Ureter (tissue), 1 donor: ENCODE measurements at regions not wholly inside any gene's neighbourhood (a gene's known extent, or its start where the extent isn't known, plus 50 kb on each side); places are given as distances from the start of the nearest gene placed in this dataset.

Experiments used
- DNase-seq: peaks from one replicate; pipeline ENCODE4 v3.0.0-alpha.2; 2020; ENCODE audit warnings: low spot score
- donor health status: DM: yes; HTN: yes; CAD: no.

- no peak for DNase-seq
Measured at GRCh38 chr13:77480066-77480465, 55.4 kb upstream of the SCEL start.

- DNase-seq = no peak
Measured at GRCh38 chr13:77479326-77479725, 56.2 kb upstream of the SCEL start.

- DNase-seq = no peak
Measured at GRCh38 chr13:77477299-77477848, 58.1 kb upstream of the SCEL start.

GRCh38 chr13:77476456-77476855 lies 59.0 kb upstream of the SCEL start:
- no peak for DNase-seq

- DNase-seq = no peak
Measured at GRCh38 chr13:77475345-77476084, 60.0 kb upstream of the SCEL start.

DNA sequence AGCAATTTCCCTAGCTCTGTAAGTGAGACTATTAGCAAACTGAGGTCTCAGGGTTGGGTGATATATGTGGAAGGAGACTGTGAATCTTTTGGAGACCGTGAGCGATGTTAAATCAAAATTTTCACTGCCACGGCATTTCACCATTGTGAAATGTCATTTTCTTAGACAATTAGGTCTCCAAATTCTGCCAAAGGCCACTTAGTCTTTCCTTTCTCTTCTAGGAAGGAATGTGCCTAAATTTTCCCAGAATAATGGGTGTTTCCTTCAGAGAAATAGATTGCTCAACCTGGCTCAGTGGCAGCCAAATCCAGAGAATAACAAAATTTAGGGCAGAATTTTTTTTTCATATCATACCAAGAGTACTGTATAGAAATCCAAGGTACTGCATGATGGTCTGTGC lies 64.5 kb upstream of the SCEL start:
- DNase-seq = no peak

DNA sequence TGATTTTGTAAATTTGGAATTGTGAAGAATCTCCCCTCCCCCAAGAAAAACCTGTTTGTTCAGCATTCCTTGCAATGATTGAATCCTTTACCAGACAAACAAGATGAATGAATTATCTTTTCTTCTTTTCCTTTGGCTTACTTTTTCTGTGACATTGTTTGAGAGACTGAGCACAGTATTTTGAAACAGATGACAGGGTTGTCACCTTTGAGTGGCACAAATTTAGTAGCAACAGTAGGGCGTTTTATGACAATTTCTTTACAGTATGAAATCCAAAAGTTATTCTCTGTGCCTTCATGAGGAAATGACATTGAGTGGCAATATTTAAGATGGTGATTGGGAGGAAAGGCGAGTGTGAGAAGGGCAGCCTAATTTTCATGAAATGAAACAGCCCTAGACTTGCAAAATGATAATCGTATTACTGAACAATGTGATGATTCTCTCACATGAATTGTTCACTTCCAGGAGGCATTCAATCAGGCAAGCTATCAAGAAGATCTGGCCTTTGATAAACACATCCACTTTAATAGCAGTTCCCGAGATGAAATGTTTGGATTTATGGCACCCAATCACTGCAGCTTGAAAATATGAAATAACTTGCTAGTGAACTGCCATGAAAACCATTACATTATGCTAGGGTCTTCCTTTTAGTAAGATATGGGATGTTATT lies 68.6 kb upstream of the SCEL start:
- no peak for DNase-seq

DNA sequence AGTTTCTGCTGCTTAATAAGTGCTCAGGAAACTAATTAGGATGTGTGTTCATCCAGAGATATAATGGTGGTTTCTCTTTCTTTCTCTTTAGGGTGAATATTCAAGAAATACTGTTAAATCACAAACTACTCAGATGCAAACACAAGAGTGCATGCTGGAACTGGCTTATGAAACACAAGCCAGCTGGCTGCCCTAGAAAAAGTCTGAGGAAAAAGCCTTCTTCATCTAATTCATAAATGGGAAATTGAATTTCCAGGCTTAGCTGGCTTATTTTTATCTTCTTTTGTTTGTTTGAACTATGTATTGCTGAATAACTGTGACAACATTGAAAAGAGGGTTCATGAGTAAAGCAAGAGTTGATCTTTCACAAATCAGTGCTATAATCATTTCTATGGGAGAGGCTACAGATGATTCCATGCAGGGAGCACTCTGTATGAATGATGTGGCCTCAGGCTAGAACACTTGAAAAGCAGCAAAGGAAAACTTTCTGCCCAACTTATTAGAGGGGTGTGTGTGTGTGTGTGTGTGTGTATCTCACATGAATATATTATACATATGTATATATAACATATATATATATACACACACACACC lies 69.8 kb upstream of the SCEL start:
- DNase-seq = no peak

GRCh38 chr13:77460195-77460594 lies 75.3 kb upstream of the SCEL start:
- DNase-seq = no peak

DNA sequence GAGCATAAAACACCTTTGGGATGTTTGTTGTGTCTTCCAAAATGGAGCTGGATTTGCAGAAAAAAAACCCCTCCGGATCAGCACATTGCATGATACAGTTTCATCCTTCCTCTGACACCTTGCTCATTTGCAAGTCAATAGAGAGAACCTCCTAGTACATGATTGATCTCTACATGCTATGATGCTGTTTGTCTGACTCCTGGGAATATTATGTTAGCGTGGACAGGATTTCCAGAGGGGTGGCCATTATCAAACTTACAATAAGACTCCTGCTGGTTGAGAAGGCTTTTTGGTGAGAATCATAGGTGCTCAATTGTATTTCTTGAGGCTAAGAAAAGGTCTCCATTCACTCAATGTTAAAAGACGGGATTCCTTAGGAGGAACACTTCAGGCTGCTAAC lies 75.9 kb upstream of the SCEL start:
- no peak for DNase-seq

GRCh38 chr13:77458736-77459135 lies 76.8 kb upstream of the SCEL start:
- no peak for DNase-seq

GRCh38 chr13:77457966-77458365 lies 77.5 kb upstream of the SCEL start:
- no peak for DNase-seq

DNA sequence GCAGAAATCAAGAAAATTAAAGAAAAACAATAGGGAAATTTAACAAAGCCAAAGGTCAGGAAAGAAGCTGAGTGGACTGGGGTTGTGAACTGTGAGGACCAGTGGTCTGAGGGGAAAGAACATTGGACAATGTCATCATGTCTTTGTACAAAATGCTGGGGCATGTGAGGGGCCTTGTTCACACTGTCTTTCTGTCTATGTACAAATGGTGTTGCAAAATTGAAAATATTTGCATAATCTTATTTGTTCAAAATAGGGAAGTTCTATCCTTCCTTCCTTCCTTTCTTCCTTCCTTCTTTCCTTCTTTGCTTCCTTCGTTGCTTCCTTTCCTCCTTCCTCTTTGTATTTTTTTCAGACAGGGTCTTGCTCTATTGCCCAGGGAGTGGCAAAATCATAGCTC lies 79.2 kb upstream of the SCEL start:
- no peak for DNase-seq

DNA sequence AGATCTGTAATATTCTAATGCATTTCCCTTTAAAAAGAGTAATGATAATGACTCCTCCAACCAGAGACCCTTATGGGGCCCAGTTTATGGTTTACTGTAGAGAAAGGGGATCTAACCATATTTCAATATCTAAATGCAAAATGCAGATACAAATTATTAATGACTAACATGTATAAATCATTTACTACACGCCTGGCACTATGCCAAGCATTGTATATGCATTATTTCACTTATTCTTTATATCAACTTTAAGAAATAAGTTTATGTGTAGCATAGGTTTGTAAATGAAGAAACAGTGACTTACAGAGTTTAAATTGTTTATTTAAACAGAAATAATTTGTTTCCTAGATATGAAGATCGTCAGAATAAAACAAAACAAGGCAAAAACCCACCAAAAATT lies 86.2 kb upstream of the SCEL start:
- no peak for DNase-seq

- no peak for DNase-seq
Measured at GRCh38 chr13:77448689-77449088, 86.8 kb upstream of the SCEL start.

GRCh38 chr13:77443511-77443910 lies 92.0 kb upstream of the SCEL start:
- DNase-seq = no peak

DNA sequence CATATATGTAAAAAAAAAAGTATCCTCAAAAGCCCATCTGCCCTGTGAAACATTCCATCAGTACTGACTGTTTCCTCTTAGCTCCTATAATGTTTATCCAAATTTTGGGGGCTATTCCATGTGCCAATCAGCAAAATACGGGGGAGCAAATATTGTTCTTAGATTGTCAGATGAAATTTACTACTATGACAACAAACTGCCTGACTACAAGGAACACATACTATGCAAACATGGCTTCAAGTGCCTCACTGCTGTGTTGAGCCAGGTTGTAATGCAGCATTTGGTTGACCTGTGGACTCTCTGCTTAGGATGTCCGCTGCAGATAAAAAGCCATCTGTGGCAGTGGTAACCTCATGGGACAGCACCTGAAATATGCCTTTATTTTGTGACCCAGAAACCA lies 98.2 kb upstream of the SCEL start:
- no peak for DNase-seq

DNA sequence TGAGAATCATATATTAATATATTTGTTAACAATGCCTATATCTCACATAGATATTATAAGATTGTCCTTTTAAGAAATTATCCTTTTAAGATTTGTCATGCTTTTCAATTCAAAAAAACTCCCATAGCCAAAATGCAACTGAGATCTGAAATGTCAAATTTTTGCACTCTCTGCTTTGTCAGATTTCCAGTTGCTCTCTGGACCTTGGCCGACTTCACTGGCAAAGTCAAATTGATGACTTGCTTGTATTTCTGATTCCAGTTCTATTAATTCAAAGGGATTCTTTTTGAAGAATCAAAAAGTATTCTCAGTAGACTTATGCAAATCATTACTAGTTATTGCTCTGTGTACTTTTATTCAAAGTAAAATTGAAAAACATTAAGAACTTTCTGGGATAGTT lies 101.2 kb upstream of the SCEL start:
- no peak for DNase-seq

GRCh38 chr13:77431449-77431848 lies 104.1 kb upstream of the SCEL start:
- DNase-seq = no peak

- DNase-seq = no peak
Measured at GRCh38 chr13:77430377-77430951, 103.6 kb upstream of the MYCBP2 start.

DNA sequence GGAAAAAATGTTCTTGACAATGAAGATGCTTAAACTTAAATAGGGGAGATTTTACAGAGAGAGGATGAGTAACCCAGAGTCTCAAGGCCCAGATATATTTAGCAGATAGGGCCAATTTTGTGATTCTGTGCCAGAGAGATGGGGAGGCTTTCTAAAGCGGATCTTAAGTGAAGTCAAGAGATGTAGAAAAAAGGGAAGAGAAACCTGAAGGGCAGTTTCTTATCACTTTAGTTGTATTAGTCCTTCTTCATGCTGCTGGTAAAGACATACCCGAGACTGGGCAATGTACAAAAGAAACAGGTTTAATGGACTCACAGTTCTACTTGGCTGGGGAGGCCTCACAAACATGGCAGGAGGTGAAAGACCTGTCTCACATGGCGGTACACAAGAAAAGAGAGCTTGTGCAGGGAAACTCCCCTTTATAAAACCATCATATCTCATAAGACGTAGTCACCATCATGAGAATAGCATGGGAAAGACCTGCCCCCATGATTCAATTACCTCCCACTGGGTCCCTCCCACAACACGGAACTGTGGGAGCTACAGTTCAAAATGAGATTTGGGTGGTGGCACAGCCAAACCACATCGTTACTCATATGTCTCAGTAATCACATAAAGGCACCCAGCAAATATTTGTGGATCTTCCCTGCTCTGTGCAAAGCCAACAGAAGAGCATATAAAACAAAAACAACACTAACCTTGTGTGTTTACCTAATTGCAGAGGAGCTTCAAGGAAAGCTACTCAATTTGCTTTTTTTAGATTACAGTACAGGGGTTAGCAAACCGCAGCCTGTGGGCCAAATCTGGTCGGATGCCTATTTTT lies 102.6 kb upstream of the MYCBP2 start:
- no peak for DNase-seq

DNA sequence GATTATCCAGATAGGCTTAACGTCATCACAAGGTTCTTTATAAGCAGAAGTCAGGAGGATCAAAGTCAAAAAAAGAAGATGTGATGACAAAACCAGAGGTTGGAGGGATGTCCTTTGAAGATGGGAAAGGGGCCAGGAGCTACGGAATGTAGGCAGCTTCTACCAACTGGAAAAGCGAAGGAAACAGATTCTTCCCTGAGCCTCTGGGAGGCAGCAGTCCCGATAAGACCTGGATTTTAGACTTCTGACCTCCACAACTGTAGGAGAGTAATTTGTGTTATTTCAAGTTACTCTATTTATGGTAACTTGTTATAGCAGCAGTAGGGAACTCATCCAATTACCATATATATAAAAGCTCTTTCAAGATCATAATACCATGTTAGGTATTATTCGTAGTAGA lies 98.8 kb upstream of the MYCBP2 start:
- DNase-seq = no peak
